OCI-LY7 (cell line): ENCODE measurements at regions not wholly inside any gene's neighbourhood (a gene's known extent, or its start where the extent isn't known, plus 50 kb on each side); places are given as distances from the start of the nearest gene placed in this dataset.

Source experiments
- BruUV-seq: library from RNA; stranded (reverse); fragments of 400-500 nt; replicated peaks from 2 replicates; lab custom pipeline; 2021; lab: Mats Ljungman, UMichigan
- CTCF ChIA-PET: fragments of 300-600 bp; sonication (Branson Sonifier 250); formaldehyde crosslinking; loops from one replicate; lab custom pipeline; 2022; ENCODE audit warnings: antibody characterized with exemption; ENCODE audit not compliant: unreplicated experiment; lab: Charles Lee
- POLR2A ChIA-PET: fragments of 300-600 bp; sonication (Branson Sonifier 250); formaldehyde crosslinking; loops from one replicate; lab custom pipeline; 2022; ENCODE audit warnings: antibody characterized with exemption; lab: Charles Lee
- DNase-seq: peaks from one replicate; pipeline ENCODE4 v3.0.0-alpha.2; 2015; ENCODE audit warnings: low spot score
- H2AFZ ChIP-seq: fragments of 200-600 bp; sonication (generic), shearing (Covaris generic); 2 replicates; pipeline ENCODE4 v1.6.1; 2014; ENCODE audit warnings: mild to moderate bottlenecking, antibody characterized with exemption, low read length, moderate library complexity
- H3K27ac ChIP-seq: fragments of 200-600 bp; sonication (generic); 2 replicates; pipeline ENCODE4 v1.5.1; 2014; ENCODE audit warnings: mixed run types, low read depth, mild to moderate bottlenecking, moderate library complexity, low read length, inconsistent platforms; ENCODE audit not compliant: poor library complexity, severe bottlenecking
- H3K36me3 ChIP-seq: fragments of 200-600 bp; sonication (generic); 2 replicates; pipeline ENCODE4 v1.6.1; 2014; ENCODE audit warnings: mild to moderate bottlenecking, antibody characterized with exemption, low read length, moderate library complexity, mixed read lengths; ENCODE audit not compliant: insufficient read depth
- H3K4me1 ChIP-seq: fragments of 200-600 bp; sonication (generic); 2 replicates; pipeline ENCODE4 v1.5.1; 2014; ENCODE audit warnings: mild to moderate bottlenecking, low read length; ENCODE audit not compliant: insufficient read depth, poor library complexity, severe bottlenecking
- H3K4me2 ChIP-seq: fragments of 200-600 bp; sonication (generic); 2 replicates; pipeline ENCODE4 v1.6.1; 2014; ENCODE audit warnings: mild to moderate bottlenecking, low read length
- H3K4me3 ChIP-seq: fragments of 200-600 bp; sonication (generic); 2 replicates; pipeline ENCODE4 v1.5.1; 2014; ENCODE audit warnings: mild to moderate bottlenecking, low read depth, low read length; ENCODE audit not compliant: poor library complexity, severe bottlenecking
- H3K79me2 ChIP-seq: fragments of 200-600 bp; sonication (generic); 2 replicates; pipeline ENCODE4 v1.6.1; 2016; ENCODE audit warnings: low read depth, mild to moderate bottlenecking, low read length, moderate library complexity, mixed read lengths; ENCODE audit not compliant: insufficient read depth
- H3K9me2 ChIP-seq: fragments of 200-600 bp; sonication (generic); 2 replicates; pipeline ENCODE4 v1.6.1; 2016; ENCODE audit warnings: mild to moderate bottlenecking, low read length, mixed read lengths; ENCODE audit not compliant: insufficient read depth
- H3K9me3 ChIP-seq: fragments of 200-600 bp; sonication (generic); 2 replicates; pipeline ENCODE4 v1.6.1; 2014; ENCODE audit warnings: mild to moderate bottlenecking, mixed run types, low read length, mixed read lengths
- H4K20me1 ChIP-seq: fragments of 200-600 bp; sonication (generic); 2 replicates; pipeline ENCODE4 v1.6.1; 2014; ENCODE audit warnings: mild to moderate bottlenecking, antibody characterized with exemption, low read length, moderate library complexity, mixed read lengths; ENCODE audit not compliant: insufficient read depth
- CTCF ChIP-seq: fragments of 200-600 bp; sonication (generic); conservative IDR thresholded peaks from 2 replicates; pipeline ENCODE4 v1.5.1; 2014; ENCODE audit warnings: mild to moderate bottlenecking, antibody characterized with exemption, low read length, moderate library complexity, mixed read lengths
- EZH2phosphoT487 ChIP-seq: fragments of 200-600 bp; sonication (generic); IDR thresholded peaks from 2 replicates; pipeline ENCODE4 v1.6.1; 2018; ENCODE audit warnings: low read depth, borderline replicate concordance, mild to moderate bottlenecking, mixed run types, antibody characterized with exemption, low read length, moderate library complexity, mixed read lengths
- intact Hi-C: fragments of 100-400 bp; cut with micrococcal nuclease; formaldehyde crosslinking; loops from one replicate; pipeline ENCODE4 v1.10.0; 2022; ENCODE audit not compliant: unreplicated experiment

GRCh38 chr9:28050046-28050445 is 476.8 kb upstream of the C9orf72 start:
- no peak for DNase-seq
- Histone ChIP-seq H2AFZ (no peak overlapping the region), H3K4me1 (no peaks in the 10 kb centered on the region), H3K4me2 (no peak overlapping the region), H3K79me2 (no peaks in the 10 kb centered on the region), H3K9me2 (no peaks in the 10 kb centered on the region), H4K20me1 (no peaks in the 10 kb centered on the region), H3K36me3 (no peaks in the 10 kb centered on the region), H3K9me3 (no peaks in the 10 kb centered on the region), H3K4me3 (no peak overlapping the region), H3K27ac (no peak overlapping the region)
- ChIA-PET POLR2A (no interaction called here), CTCF (no interaction called here)
- no peak for TF ChIP-seq CTCF
- BruUV-seq: no TSS peak
- intact Hi-C loops: no loop called here

DNA sequence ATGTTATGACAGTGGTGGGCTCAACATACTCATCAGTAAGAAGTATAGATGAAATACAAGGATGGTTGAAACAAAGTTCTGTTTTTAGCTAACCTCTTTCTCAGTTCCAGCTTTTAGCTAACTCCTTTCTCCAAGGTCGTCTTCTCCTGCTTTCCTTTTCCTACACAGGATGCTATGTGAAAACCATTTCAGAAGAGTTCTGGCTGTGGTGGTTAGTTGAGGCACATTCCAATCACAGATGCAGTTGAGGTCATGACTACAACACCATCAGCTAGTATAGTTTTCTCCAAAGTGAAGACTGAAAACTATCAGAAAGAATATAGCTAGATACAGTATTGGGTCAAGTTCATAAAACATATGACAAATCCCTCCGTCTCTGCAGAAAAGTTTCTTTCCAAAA is 477.7 kb upstream of the C9orf72 start:
- no peaks in the 10 kb centered on the region for H3K79me2 ChIP-seq
- TF ChIP-seq EZH2phosphoT487: no peak
- no peak for TF ChIP-seq CTCF
- no peak overlapping the region for H3K27ac ChIP-seq
- H3K9me3 ChIP-seq: no peaks in the 10 kb centered on the region
- no peaks in the 10 kb centered on the region for H3K36me3 ChIP-seq
- ChIA-PET CTCF (no interaction called here), POLR2A (no interaction called here)
- BruUV-seq: no TSS peak
- H3K4me1 ChIP-seq: no peaks in the 10 kb centered on the region
- H3K9me2 ChIP-seq: no peaks in the 10 kb centered on the region
- H4K20me1 ChIP-seq: no peaks in the 10 kb centered on the region
- H2AFZ ChIP-seq: no peak overlapping the region
- no peak overlapping the region for H3K4me2 ChIP-seq
- intact Hi-C loops: no loop called here
- no peak for DNase-seq
- H3K4me3 ChIP-seq: no peak overlapping the region

- H2AFZ ChIP-seq: no peak overlapping the region
- no peak overlapping the region for H3K27ac ChIP-seq
- no peaks in the 10 kb centered on the region for H3K79me2 ChIP-seq
- H3K9me2 ChIP-seq: no peaks in the 10 kb centered on the region
- ChIA-PET POLR2A (no interaction called here), CTCF (no interaction called here)
- no peaks in the 10 kb centered on the region for H4K20me1 ChIP-seq
- TF ChIP-seq EZH2phosphoT487 (no peak), CTCF (no peak)
- H3K36me3 ChIP-seq: no peaks in the 10 kb centered on the region
- no peaks in the 10 kb centered on the region for H3K4me1 ChIP-seq
- no TSS peak for BruUV-seq
- no peak overlapping the region for H3K4me3 ChIP-seq
- H3K9me3 ChIP-seq: no peaks in the 10 kb centered on the region
- intact Hi-C loops: no loop called here
- DNase-seq: no peak
- no peak overlapping the region for H3K4me2 ChIP-seq
These were observed 478.6 kb upstream of the C9orf72 start for GRCh38 chr9:28051559-28052503.
